WERI-Rb-1 (cell line): ENCODE measurements at regions not wholly inside any gene's neighbourhood (a gene's known extent, or its start where the extent isn't known, plus 50 kb on each side); places are given as distances from the start of the nearest gene placed in this dataset.

ENCODE experiments used
- DNase-seq: peaks from one replicate; pipeline ENCODE4 v3.0.0-alpha.2; 2020
- H3K27ac ChIP-seq: fragments of 250-450 bp; sonication (Bioruptor Pico); 2 replicates; pipeline ENCODE4 v1.5.1; 2020; ENCODE audit warnings: mild to moderate bottlenecking, moderate library complexity
- H3K27me3 ChIP-seq: fragments of 250-450 bp; sonication (Bioruptor Pico); 2 replicates; pipeline ENCODE4 v1.5.1; 2021; ENCODE audit warnings: mild to moderate bottlenecking, low read depth, moderate library complexity; ENCODE audit not compliant: insufficient read depth, severe bottlenecking
- H3K36me3 ChIP-seq: fragments of 250-450 bp; sonication (Bioruptor Pico); 2 replicates; pipeline ENCODE4 v1.5.1; 2020; ENCODE audit warnings: mild to moderate bottlenecking, moderate library complexity
- H3K4me3 ChIP-seq: 2 replicates; pipeline ENCODE4 v1.5.1; 2011; ENCODE audit warnings: low read depth, mild to moderate bottlenecking, control low read depth, low read length
- H3K9me3 ChIP-seq: fragments of 250-450 bp; sonication (Bioruptor Pico); 2 replicates; pipeline ENCODE4 v1.5.1; 2021; ENCODE audit warnings: mild to moderate bottlenecking, moderate library complexity; ENCODE audit not compliant: severe bottlenecking
- TF ChIP-seq, protein P1 (sequence below): IDR thresholded peaks from 2 replicates; pipeline ENCODE4 v1.5.1; 2011; ENCODE audit warnings: low read depth, mild to moderate bottlenecking, control low read depth, inconsistent platforms, low read length

DNA sequence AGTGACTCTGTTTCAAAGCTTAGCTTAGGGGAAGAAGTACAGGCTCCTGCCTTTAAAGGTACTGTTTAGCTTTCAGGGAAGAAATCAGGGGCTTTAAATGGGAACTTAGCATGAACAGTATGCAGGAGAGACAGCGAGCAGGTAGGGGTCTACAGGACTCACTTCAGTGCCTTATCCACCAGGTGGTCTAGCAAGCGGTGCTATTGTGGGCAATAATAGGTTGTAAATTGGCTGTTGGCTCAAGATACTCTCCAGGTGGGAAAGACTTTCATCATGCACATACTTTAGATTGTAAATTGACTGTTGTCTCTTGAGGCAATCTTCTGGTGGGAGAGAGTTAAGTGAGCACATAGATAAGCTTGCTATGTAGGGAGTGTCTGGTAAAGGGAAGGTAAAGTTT is 358.6 kb upstream of the DLGAP1 start:
- Histone ChIP-seq H3K4me3 (no peak overlapping the region), H3K36me3 (no peaks in the 10 kb centered on the region), H3K9me3 (no peaks in the 10 kb centered on the region), H3K27ac (no peak overlapping the region), H3K27me3 (peaks cover 44% of the 10 kb centered on the region)
- no peak for DNase-seq
- TF ChIP-seq, protein P1, sequence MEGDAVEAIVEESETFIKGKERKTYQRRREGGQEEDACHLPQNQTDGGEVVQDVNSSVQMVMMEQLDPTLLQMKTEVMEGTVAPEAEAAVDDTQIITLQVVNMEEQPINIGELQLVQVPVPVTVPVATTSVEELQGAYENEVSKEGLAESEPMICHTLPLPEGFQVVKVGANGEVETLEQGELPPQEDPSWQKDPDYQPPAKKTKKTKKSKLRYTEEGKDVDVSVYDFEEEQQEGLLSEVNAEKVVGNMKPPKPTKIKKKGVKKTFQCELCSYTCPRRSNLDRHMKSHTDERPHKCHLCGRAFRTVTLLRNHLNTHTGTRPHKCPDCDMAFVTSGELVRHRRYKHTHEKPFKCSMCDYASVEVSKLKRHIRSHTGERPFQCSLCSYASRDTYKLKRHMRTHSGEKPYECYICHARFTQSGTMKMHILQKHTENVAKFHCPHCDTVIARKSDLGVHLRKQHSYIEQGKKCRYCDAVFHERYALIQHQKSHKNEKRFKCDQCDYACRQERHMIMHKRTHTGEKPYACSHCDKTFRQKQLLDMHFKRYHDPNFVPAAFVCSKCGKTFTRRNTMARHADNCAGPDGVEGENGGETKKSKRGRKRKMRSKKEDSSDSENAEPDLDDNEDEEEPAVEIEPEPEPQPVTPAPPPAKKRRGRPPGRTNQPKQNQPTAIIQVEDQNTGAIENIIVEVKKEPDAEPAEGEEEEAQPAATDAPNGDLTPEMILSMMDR = no peak

DNA sequence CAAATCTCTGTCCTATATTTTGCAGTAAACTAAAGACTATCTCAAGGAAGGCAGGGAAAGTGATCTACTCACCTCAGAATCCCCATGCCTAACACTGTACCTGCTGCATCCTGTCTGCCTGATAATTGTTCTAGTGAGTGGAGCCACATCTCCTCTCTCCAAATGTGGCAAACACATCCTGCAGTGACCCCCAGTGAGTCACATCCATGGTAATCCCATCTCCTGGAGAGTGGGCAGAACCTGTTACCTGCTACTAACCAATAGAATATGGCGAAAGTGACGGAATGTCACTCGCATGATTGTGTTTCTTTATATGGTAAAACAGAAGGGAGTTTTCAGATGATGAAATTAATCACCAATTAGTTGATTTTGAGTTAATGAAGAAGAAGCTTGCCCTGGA is 353.8 kb upstream of the DLGAP1 start:
- H3K36me3 ChIP-seq = no peaks in the 10 kb centered on the region
- DNase-seq = no peak
- no peak overlapping the region for H3K4me3 ChIP-seq
- H3K27ac ChIP-seq = no peak overlapping the region
- no peaks in the 10 kb centered on the region for H3K9me3 ChIP-seq
- TF ChIP-seq, protein P1 = no peak
- peaks cover 60% of the 10 kb centered on the region for H3K27me3 ChIP-seq

DNA sequence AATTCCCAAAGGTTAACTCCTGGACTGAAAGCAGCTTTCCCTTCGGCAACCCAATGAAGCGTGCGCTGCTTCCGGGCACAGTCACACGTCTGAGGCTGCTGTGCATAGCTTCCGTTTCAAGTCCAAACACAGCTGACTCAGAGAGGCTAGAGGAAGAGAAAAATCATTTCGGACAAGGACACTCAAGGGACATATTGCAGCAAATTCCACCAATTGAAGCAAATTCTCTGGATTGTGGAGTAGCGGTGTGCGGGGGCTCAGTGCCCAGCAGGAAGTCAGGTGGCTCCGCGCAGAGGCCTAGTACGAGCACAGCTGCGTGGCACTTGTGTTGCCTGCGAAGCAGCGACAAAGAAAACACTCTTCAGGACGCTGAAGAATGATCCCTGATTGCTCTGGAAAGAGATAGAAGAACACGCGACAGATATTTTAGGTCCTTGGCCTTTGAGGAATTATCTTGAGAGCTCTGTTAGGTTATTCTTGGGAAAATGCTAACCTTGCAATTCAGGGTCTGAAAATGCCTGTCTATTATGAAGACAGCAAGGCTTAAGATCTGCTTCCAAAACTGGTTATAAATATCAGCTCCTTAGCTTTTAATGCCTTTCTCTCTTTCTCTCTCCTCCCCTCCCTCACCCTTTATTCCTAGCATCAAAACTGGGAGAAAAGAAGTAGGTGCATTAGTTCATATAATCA is 352.6 kb upstream of the DLGAP1 start:
- TF ChIP-seq, protein P1 = no peak
- Histone ChIP-seq H3K4me3 (no peak overlapping the region), H3K27me3 (peaks cover 49% of the 10 kb centered on the region), H3K36me3 (no peaks in the 10 kb centered on the region), H3K27ac (no peak overlapping the region), H3K9me3 (no peaks in the 10 kb centered on the region)
- no peak for DNase-seq

DNA sequence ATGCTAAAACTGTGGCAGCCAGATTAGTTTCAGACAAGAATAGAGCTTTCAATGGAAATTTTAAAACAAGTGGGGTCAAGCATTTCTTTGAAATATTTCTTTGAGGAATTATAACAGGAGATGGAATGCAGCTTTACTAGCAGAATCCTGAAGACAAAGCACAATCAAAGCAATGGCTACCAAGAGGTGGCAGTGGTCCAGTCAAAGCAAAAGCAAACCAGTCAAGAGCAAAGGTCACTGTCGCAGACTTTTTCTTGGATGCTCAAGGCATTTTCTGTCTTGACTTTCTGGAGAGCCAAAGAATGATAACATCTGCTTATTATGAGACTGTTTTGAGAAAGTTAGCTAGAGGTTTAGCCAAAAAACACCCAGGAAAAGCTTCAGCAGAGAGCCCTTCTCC is 351.2 kb upstream of the DLGAP1 start:
- Histone ChIP-seq H3K9me3 (no peaks in the 10 kb centered on the region), H3K4me3 (no peak overlapping the region), H3K27me3 (peaks cover 44% of the 10 kb centered on the region), H3K36me3 (no peaks in the 10 kb centered on the region), H3K27ac (no peak overlapping the region)
- TF ChIP-seq, protein P1 = no peak
- no peak for DNase-seq

DNA sequence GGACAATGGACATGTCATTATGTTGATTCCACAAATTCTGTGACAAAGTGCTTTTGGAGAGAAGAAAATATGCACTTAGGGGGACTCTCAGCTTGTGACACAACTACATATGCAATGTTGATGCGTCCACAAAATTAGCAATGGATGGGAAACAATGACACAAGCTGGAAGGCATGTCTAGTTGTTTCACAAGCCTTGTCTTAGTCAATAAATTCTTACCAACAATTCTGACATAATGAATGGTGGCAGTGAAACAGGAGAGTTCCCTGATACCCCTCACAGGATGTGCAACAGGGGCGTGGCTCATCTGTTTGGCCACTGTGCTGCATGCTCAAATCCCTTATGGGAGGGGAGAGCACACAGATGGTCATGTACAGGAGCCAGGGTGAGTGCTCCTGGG is 347.2 kb upstream of the DLGAP1 start:
- Histone ChIP-seq H3K36me3 (no peaks in the 10 kb centered on the region), H3K9me3 (no peaks in the 10 kb centered on the region), H3K27me3 (peaks cover 32% of the 10 kb centered on the region), H3K4me3 (no peak overlapping the region), H3K27ac (no peak overlapping the region)
- DNase-seq = no peak
- TF ChIP-seq, protein P1 = no peak

DNA sequence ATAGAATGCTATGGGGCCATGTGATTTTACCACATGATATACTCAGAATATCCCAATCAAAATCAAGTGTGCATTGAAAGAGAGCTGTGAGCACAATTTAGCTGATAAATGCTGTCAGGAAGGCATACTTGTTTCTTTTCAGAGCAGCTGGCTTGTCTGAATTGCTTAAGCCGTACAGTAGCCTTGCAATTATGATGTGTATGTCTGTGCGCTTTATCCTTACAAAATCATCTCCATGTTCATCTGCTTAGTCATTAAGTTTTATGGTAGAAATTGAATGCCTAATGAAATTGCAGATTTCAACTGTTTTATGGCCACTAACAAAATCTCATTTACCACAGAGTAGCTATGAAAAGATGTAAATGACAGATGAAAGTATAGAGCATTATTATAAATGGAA is 346.0 kb upstream of the DLGAP1 start:
- TF ChIP-seq, protein P1 = no peak
- Histone ChIP-seq H3K9me3 (no peaks in the 10 kb centered on the region), H3K27me3 (peaks cover 26% of the 10 kb centered on the region), H3K27ac (no peak overlapping the region), H3K36me3 (no peaks in the 10 kb centered on the region), H3K4me3 (no peak overlapping the region)
- DNase-seq = no peak
